Astrocyte (in vitro differentiated cells and primary cell): ENCODE measurements at regions not wholly inside any gene's neighbourhood (a gene's known extent, or its start where the extent isn't known, plus 50 kb on each side); places are given as distances from the start of the nearest gene placed in this dataset.

Experiments used
- CTCF ChIP-seq: IDR thresholded peaks from 2 replicates; pipeline ENCODE4 v1.5.1; 2011; ENCODE audit warnings: low read depth, mild to moderate bottlenecking, inconsistent platforms, low read length, moderate library complexity; ENCODE audit not compliant: insufficient read depth
- EZH2 ChIP-seq: IDR thresholded peaks from 2 replicates; pipeline ENCODE4 v1.6.1; 2012; ENCODE audit warnings: mild to moderate bottlenecking, low read length, inconsistent platforms; ENCODE audit not compliant: insufficient read depth

- TF ChIP-seq EZH2 (no peak), CTCF (no peak)
Measured at GRCh38 chr6:48311301-48311700, 200.3 kb upstream of the PTCHD4 start.
